Esophagus squamous epithelium (tissue), 5 donors: ENCODE measurements at regions not wholly inside any gene's neighbourhood (a gene's known extent, or its start where the extent isn't known, plus 50 kb on each side); places are given as distances from the start of the nearest gene placed in this dataset.

Source experiments
- DNase-seq: peaks from one replicate; lab custom pipeline; 2025; lab: John Stamatoyannopoulos, UW
- H3K27ac ChIP-seq, 4 donors: fragments of 200-600 bp; sonication (generic); one replicate each; pipeline ENCODE4 v1.5.1; 2016 to 2019; ENCODE audit warnings: mild to moderate bottlenecking in 1 of 4
- H3K27me3 ChIP-seq, 4 donors: fragments of 200-600 bp; sonication (generic); 1 replicate in 3 of 4; 2 replicates in 1 of 4; pipeline versions ENCODE4 v1.5.1 to v1.6.0; 2017 to 2021; ENCODE audit warnings: antibody characterized with exemption in 1 of 4
- H3K36me3 ChIP-seq, 3 donors: fragments of 200-600 bp; sonication (generic); one replicate each; pipeline ENCODE4 v1.5.1; 2016 to 2019
- H3K4me1 ChIP-seq, 3 donors: fragments of 200-600 bp; sonication (generic); one replicate each; pipeline ENCODE4 v1.5.1; 2017 to 2019
- H3K4me3 ChIP-seq, 4 donors: fragments of 200-600 bp; sonication (generic); 1 replicate in 3 of 4; 2 replicates in 1 of 4; pipeline ENCODE4 v1.5.1; 2016 to 2019; ENCODE audit warnings: mild to moderate bottlenecking in 2 of 4, moderate library complexity in 1 of 4
- H3K9me3 ChIP-seq, 3 donors: fragments of 200-600 bp; sonication (generic); one replicate each; pipeline ENCODE4 v1.5.1; 2016 to 2019
- POLR2A ChIP-seq, 4 donors: fragments of 450-650 bp; IDR thresholded peaks; one replicate each; pipeline ENCODE4 v1.6.1; 2017; ENCODE audit warnings: antibody characterized with exemption in 4 of 4, mild to moderate bottlenecking in 4 of 4, moderate library complexity in 3 of 4
- WGBS, 2 donors: methylation state at CpG; one replicate each; pipeline ENCODE4 v1.1.5; 2018; 5-methylcytosine and 5-hydroxymethylcytosine counted together
- intact Hi-C: fragments of 100-400 bp; cut with DNase I; formaldehyde crosslinking; loops from one replicate; pipeline ENCODE4 v1.15.0; 2022
- TF ChIP-seq, protein P1 (sequence below), 6 experiments: fragments of 450-650 bp in 4 of 6; fragments of 200-600 bp in 2 of 6; sonication (generic) in 2 of 6; IDR thresholded peaks; one replicate each; pipeline ENCODE4 v1.5.1; 2016 to 2019; ENCODE audit warnings: antibody characterized with exemption in 6 of 6, mild to moderate bottlenecking in 4 of 6, moderate library complexity in 4 of 6
- donor health status: DM: yes; HTN: yes; CAD: no.

DNA sequence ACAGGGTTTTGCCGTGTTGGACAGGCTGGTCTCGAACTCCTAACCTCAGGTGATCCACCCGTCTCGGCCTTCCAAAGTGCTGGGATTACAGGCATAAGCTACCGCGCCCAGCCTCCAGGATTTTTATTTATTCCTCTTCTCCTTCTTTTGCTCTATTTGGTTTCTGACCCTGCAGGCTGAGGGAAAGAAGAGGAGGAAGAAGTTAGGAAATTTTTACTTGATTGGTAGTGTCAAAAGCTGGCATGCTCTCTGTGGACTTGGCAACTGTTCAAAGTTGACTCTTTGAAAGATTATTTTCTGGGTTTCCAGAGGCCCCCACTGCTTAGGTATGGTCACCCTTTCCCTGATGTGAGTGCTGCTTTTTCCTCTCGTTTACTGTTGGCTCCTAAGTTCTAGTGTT lies 372.2 kb downstream of the DIPK2A start:
- H3K4me1 ChIP-seq, result no peaks in the 10 kb centered on the region
- no peak overlapping the region for H3K27ac ChIP-seq
- H3K27me3 ChIP-seq, result no peaks in the 10 kb centered on the region
- no peaks in the 10 kb centered on the region for H3K36me3 ChIP-seq
- H3K4me3 ChIP-seq, result no peak overlapping the region
- H3K9me3 ChIP-seq, result no peaks in the 10 kb centered on the region
- no peak for TF ChIP-seq POLR2A (IDR thresholded peaks at IDR 0.05)
- TF ChIP-seq, protein P1, sequence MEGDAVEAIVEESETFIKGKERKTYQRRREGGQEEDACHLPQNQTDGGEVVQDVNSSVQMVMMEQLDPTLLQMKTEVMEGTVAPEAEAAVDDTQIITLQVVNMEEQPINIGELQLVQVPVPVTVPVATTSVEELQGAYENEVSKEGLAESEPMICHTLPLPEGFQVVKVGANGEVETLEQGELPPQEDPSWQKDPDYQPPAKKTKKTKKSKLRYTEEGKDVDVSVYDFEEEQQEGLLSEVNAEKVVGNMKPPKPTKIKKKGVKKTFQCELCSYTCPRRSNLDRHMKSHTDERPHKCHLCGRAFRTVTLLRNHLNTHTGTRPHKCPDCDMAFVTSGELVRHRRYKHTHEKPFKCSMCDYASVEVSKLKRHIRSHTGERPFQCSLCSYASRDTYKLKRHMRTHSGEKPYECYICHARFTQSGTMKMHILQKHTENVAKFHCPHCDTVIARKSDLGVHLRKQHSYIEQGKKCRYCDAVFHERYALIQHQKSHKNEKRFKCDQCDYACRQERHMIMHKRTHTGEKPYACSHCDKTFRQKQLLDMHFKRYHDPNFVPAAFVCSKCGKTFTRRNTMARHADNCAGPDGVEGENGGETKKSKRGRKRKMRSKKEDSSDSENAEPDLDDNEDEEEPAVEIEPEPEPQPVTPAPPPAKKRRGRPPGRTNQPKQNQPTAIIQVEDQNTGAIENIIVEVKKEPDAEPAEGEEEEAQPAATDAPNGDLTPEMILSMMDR (IDR thresholded peaks at IDR 0.05), result no peak
- WGBS, 2 donors, result 78 to 90% methylated on average over 7 of the region's 7 CpGs
- intact Hi-C loops, result no loop called here
- DNase-seq, result no peak

DNA sequence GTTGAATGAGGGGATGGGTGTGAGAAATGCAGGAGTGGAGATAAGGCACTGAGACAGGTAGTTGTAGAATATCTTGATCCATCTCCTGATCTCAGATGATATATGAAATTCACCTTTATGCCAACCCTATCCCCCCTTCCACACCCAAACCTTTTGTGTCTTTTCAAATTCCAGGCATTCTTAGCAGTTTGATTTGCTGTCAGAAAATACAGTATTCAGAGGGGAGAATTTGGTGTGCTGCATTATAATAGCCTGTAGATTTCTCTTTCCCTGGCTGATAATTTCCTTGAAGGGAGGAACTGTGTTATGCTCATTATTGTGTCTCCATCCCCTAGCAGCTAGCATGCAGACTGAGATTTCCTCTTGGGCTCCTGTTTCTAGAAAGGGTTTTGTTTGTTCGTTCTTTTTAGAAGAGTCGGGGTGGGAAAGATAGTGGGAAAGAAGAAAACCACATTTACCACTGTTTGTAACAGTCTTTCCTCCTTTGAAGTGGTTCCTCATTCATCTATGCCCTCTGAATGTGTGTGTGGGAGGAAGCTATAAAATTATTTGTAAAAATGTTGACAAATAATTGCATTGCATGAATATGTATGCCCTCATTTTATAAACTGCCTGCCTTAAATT lies 373.4 kb downstream of the DIPK2A start:
- TF ChIP-seq, protein P1 (IDR thresholded peaks at IDR 0.05), result no peak
- no peaks in the 10 kb centered on the region for H3K4me1 ChIP-seq

DNA sequence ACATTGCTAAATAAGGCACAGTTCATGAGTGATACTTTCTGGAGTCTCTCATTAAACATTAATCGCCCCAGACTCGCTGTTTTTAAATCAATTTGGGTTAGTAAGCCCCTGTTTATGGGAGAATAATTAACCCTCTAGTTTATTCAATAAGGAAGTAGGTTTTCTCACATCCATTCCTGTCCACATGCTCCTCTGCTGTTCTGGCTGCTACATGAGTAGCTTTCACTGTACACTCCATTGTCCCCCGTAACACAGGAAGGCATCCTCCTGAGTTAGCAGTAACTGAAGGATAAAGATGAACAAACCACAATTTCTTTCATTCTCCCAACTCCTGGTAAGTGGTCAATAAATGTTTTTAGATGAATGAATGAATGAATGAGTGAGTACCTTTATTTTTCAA lies 378.5 kb downstream of the DIPK2A start:
- WGBS, 2 donors, result 86% methylated on average over 3 of the region's 3 CpGs
- intact Hi-C loops, result no loop called here
- DNase-seq, result no peak

More for the DNA sequence above, 373.4 kb downstream of the DIPK2A start:
- intact Hi-C loops, result no loop called here
- Histone ChIP-seq H3K27ac (no peak overlapping the region), H3K36me3 (no peaks in the 10 kb centered on the region), H3K4me3 (no peak overlapping the region), H3K27me3 (no peaks in the 10 kb centered on the region), H3K9me3 (no peaks in the 10 kb centered on the region)
- no peak for DNase-seq
- 61 to 69% methylated on average over 2 of the region's 2 CpGs for WGBS, 2 donors

DNA sequence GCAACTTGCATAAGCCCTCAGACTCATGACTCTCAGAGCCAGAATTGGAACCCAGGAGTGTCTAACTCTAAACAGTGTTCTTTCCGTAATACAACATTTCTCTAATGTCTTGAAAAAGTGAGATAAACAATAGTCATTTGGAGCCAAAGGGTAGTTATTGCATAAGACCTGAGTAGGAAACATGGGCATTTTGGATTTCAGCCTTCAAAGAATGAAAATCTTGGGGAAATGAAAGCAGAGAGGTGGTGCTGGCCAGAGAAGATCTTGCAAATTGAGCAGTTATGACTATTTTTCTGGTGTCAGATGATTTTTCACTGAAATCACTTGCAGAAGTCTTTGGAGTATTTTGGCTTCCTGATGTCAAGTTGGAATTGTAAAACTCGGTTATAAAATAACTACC lies 379.4 kb downstream of the DIPK2A start:
- no peaks in the 10 kb centered on the region for H3K27me3 ChIP-seq
- DNase-seq, result no peak
- TF ChIP-seq POLR2A (IDR thresholded peaks at IDR 0.05), result no peak
- TF ChIP-seq, protein P1 (IDR thresholded peaks at IDR 0.05), result no peak
- no peak overlapping the region for H3K27ac ChIP-seq
- H3K4me1 ChIP-seq, result no peaks in the 10 kb centered on the region
- no peak overlapping the region for H3K4me3 ChIP-seq
- H3K9me3 ChIP-seq, result no peaks in the 10 kb centered on the region
- H3K36me3 ChIP-seq, result no peaks in the 10 kb centered on the region
- intact Hi-C loops, result no loop called here
- 73 to 89% methylated on average over 2 of the region's 2 CpGs for WGBS, 2 donors

More for the DNA sequence above, 378.5 kb downstream of the DIPK2A start:
- no peak overlapping the region for H3K27ac ChIP-seq
- TF ChIP-seq POLR2A (IDR thresholded peaks at IDR 0.05), result no peak
- TF ChIP-seq, protein P1 (IDR thresholded peaks at IDR 0.05), result no peak
- H3K4me3 ChIP-seq, result no peak overlapping the region
- H3K36me3 ChIP-seq, result no peaks in the 10 kb centered on the region
- no peaks in the 10 kb centered on the region for H3K27me3 ChIP-seq
- no peaks in the 10 kb centered on the region for H3K4me1 ChIP-seq
- H3K9me3 ChIP-seq, result no peaks in the 10 kb centered on the region

DNA sequence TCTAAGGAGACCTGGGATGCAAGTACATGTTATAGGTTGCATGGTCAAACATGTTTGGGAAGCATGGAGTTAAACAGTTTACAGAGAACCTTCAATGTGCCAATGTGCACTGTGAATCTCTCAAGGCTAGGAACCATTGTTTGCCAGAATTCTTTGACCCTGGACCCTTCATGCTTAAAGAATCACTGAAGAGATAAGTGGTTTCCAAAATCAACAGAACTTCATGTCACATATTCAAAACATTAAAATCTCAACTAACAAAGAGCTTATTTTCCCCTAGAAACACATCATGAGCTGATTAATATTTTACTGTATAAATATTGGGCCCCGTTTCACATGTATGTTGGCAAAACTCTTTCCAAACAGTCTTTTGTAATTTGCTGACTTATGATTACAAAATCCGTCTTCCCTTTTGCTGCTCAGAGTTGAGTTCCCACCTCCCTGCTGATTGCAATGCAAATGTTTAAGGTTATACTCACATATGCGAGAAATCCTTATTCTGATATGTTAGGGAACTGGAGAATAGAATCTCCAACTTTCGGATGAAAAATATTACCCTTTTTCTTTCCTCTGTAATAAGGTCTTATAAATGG lies 380.2 kb downstream of the DIPK2A start:
- 58 to 60% methylated on average over 4 of the region's 4 CpGs for WGBS, 2 donors
- no peaks in the 10 kb centered on the region for H3K36me3 ChIP-seq
- no peak for TF ChIP-seq POLR2A (IDR thresholded peaks at IDR 0.05)
- TF ChIP-seq, protein P1 (IDR thresholded peaks at IDR 0.05), result no peak
- DNase-seq, result no peak
- H3K4me3 ChIP-seq, result no peak overlapping the region
- H3K27ac ChIP-seq, result no peak overlapping the region
- H3K4me1 ChIP-seq, result no peaks in the 10 kb centered on the region
- intact Hi-C loops, result no loop called here
- no peaks in the 10 kb centered on the region for H3K9me3 ChIP-seq
- H3K27me3 ChIP-seq, result no peaks in the 10 kb centered on the region
